GM19043 (cell line): ENCODE measurements at regions not wholly inside any gene's neighbourhood (a gene's known extent, or its start where the extent isn't known, plus 50 kb on each side); places are given as distances from the start of the nearest gene placed in this dataset.

ENCODE experiments used
- ATAC-seq: cut with Tn5 transposase; IDR thresholded peaks from one replicate; pipeline ENCODE4 v1.9.1; 2021; ENCODE audit warnings: low read depth; ENCODE audit not compliant: unreplicated experiment

- ATAC-seq = no peak
Observed at GRCh38 chr15:58294681-58295254, 137.0 kb upstream of the LIPC start.

DNA sequence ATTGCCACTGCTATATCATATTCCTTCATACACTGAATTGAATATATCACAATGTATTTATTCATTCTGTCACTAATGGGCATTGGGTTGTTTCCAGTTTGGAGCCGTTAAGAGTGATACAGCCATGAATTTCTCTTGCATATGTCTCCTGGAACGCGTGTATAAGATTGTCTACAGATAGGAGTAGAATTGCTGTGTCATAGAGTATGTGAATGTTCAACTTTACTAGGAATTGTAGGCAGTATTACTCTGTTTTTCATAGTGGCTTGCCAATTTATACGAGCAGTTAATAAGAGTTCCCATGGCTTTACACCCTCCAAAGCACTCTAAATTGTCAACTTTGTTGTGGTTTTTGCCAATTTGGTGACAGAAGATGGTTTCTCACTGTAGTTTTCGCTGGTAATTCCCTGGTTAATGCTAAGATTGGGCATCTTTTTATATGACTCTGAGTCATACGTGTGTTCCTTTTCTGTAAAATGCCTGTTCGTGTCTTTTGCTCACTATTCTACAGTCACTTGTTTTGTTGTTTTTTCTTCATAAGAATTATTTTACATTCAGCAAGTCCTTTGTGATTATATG lies 136.1 kb upstream of the LIPC start:
- ATAC-seq = no peak

DNA sequence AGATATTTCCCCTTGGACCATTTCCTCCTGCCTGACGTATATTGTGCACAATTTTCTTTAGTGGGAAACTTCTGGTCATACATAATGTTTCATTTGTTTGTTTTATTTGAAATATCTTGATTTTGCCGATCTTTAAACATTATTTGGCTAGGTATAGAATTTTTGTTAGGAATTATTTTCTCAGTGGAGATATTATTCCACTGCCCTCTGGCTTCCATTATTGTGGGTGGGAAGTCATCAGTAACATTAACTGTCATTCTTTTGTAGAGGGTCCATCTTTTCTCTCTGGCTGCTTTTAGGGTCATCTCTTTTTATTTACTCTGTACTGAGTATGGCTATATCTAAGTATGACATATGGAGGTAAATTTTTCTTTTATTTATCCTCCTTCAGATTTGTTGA lies 135.5 kb upstream of the LIPC start:
- no peak for ATAC-seq

DNA sequence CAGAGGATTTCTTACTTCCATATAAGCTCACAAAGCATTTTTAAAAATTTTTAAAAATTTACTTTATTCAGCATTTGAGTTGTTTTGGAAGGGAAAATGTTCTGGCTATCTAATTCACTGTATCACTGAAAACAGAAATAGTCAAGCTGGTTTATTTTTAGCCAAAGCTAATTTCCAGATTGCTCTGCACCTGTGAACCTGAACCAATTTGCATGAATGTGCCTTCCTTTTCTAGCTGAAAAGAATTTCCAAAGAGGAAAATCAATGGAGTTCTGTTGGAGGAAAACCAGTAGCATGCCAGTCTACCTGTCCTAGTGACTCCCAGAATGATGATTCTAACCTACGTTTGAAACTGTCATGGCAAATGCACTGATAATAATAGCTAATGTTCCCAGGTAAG lies 134.2 kb upstream of the LIPC start:
- ATAC-seq = no peak

DNA sequence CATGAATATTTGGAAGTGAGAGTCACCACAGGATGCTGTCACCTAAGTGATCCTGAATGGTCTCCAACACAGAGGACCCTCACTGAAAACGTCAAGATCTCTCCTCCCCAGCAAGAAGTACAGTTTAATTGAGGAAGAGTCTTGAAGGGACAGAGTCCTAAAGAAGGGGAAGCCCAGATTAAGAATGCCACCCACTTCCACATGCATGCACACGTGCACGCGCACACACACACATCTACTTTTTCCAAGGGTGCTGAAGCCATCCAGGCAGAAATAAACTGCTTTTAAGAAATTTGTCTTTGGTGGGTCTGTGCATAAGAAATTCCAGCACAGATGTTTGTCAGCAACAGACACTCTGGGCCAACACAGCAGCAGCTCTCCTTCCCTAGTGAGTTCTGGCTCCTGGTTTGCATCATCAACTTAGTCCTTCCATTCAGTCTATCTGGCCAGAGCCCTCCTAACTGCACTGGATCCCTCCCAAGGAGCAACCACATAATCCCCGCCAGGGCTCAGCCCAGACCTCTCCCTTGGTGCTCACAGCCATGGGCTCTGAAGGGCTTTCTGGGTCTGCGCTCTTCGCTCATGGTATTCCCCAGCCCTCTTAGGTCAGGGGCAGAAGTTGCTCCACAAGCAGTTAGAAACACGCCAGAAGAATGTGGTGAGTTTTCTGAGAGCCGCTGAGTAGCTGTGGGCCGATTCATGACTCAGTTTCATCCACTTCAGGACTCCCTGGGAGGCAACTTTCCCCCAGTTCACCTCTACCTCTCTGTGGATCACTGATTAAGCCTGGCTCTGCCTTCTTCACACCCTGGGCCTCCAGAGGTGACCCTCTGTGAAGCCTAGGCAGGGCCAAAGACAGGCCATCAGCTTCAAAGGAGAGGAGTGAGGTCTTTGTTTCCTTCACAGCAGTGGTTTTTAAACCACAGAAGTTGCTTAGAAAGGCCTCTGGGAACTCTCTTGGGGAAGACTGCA lies 132.6 kb upstream of the LIPC start:
- no peak for ATAC-seq

DNA sequence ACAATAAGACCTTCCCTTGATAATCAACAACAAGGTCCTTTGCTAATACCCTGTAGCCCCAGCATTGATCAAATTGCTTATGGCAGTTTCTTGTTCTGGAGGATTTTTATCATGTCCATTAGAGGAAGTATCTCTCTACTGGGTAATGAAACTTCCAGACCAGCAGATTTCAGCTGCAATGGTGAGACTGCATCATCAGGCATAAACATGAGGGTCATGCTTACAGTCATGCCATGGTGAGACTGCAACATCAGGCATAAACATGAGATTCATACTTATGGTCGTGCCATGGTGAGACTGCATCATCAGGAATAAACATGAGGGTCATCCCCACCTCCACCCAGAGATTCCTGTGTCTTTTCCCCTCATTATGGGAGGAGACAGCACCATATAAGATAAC lies 129.0 kb upstream of the LIPC start:
- no peak for ATAC-seq

- no peak for ATAC-seq
Observed at GRCh38 chr15:58303236-58303635, 128.6 kb upstream of the LIPC start.

DNA sequence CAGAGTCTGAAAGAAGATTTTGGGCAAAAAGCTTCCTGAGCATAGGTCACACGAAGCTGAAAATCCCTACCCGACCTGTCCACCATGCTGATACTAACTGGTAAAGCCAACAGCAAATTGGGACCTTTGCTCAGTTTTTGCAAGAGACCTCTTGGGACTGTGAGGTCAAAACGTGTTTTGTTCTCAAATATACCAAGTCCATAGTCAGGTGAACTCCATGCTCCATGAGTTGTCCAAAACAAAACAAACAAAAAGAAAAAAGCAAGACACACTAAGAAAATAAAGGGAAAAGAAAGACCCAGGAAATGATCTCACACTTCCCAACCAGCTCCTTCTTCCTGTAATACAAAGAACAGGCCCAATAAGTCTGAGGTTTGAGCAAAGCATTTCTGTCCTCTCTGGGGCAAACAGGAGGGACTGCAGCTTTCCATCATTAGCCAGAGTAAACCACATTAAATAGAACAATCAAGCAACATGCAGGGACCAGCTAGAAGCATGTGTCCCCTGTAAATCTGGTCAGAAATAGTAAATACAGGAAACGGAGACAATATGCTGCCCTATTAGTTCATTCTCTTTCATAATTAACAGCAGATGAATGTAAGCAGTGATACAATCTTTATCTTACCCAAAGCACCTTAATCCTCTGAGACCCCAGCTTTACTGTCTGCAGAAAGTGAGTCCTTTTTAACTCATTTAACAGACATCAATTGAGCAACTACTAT lies 125.0 kb upstream of the LIPC start:
- ATAC-seq = no peak

DNA sequence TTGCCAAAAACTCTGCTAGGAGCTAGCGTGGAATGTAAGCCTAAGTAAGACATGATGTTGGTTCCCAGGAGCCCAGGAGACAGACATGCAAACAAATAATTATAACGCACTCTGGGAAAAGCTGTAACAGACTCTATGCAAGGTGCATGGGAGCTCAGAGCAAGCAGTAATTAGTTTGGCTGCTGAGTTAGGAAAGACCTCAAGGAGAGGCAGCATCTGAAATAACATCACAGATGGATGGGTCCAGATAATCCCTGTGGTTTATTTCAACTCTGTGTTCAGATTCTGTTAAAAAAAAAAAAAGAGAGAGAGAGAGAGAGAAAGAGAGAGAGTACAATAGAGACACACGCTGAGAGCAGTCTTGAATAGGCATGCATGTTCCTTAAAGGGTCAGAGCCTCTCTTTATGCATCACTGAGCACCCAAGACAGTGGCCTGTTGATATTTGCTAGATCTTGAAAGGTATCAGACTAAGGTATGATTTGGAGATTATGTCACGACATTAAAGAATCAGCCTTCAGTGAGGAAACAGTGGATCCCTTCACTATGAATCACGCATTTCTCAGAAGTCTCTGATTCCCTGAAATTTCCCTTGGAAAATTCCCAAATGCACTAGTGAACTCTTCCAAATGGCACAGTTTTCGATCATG lies 124.4 kb upstream of the LIPC start:
- ATAC-seq = no peak

DNA sequence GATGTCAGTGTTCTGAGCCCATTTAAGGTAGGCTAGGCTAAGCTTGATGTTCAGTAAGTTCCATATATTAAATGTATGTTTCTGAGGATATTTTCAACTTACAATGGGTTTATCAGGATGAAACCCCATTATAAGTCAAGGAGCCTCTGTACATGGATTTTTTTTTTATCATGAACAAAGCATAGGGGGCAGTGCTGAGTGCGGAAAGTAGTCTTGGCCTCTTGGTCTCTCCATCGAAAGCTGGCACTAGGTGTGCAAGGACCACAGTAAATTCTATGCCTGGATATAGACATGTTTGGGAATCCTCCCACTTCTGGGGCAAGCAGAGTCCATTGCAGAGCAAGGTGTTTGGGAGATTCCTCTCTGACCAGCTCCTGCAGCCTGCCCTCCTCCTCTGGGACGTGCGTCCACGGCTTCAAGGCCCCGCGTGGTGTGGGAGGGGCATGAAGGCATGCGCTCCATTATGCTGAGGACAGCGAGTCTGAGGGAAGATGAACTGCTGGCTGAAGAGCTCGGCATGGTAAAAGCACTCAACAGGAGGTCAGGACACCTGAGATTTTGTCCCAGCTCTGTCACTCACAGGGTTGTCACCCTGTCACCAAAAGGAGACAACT lies 122.9 kb upstream of the LIPC start:
- ATAC-seq = no peak

DNA sequence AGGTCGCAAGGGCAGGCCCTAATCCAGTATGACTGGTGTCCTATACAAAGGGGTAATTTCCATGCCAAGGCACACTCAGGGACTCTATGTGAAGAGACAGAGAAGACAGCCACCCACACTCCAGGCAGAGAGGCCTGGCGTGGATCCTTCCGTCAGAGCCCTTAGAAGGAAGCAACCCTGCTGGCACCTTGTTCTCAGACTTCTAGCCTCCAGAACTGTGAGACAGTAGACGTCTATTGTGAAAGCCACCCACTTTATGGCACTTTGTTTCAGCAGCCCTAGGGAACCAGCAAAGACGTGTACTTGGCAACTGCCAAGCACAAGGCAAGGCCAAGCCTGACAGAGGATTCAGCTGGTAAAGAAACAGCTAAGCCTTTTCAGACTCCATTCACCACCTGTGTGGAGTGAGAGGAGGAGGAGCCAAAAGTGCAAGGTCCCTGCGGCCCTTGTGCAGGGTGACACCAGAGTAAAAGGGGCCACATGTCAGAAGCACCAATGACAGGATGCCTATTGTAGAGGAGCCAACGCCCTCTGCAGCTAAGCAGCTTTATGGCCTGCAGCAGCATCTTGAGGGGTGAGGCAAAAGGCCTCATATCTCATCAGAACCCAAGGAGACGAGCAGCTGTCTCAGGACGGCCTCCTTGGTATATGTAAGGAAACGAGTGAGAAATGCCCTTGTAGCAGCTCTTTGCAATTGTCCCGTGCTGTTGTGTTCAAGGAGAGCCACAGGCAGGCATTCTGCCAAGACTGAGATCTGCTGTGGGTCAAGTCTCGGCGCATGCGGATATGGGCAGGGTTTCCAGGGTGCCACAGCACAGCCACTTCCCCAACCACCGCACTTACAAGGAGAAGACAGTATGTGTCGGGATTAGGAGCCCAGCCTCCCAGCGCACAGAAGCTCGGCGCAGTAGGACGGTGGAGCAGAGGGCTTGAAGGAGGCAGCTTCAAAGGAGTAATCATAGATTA lies 121.5 kb upstream of the LIPC start:
- no peak for ATAC-seq

GRCh38 chr15:58311556-58311955 lies 120.2 kb upstream of the LIPC start:
- ATAC-seq = no peak

GRCh38 chr15:58312031-58312430 lies 119.8 kb upstream of the LIPC start:
- no peak for ATAC-seq

DNA sequence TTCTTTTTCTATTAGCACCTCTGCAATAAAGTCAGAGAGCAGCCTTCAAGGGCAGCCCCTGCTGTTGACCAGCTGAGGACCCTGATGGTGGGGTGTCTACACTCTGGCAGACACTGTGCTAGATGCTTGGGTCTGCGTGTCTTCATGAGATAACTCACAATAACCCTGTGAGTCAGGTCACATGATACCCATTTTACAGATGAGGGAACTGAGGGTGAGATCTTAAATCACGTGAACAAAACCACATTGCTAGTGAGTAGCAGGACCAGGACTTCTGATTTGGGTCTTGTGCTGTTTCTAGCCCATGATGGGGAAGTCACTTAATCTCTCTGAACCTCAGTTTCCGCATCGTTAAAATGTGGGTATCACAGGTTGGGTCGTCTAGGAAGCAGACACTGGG lies 118.5 kb upstream of the LIPC start:
- ATAC-seq = no peak

DNA sequence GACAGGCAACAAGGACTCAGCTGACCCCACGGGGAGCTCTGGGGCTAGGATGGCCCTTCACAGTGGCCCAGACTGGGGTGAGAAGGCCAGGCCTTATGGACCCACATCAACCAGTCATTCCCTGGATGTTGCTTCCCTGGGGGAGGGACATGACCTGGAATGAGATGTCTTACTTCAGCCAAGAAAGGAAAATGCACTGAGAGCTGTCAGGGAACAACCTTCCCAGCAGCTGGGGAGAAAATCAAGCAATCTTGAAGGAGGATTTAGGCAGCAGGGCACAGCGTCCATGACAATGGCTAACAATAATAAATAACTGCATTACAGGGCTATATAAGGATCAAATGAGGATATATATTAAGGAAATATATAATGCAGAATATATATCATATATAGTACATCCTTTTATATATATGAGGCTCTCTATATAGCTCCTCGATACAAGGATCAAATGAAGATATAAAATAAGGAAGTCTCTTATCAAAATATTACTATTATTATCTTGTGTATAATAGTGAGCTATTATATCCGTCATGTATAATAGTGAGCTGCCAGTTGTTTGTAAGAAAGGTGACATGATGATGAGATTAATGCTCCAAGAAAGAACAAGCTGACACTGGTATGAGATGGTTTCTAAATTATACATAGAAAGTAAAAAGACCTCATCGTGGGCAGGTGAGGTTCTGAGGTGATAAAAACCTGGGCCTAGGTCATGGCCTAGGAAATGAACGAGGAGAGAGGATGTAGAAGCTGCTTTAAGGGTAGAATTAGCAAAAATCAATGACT lies 117.8 kb upstream of the LIPC start:
- ATAC-seq = no peak

- no peak for ATAC-seq
Observed at GRCh38 chr15:58314593-58315216, 117.1 kb upstream of the LIPC start.

DNA sequence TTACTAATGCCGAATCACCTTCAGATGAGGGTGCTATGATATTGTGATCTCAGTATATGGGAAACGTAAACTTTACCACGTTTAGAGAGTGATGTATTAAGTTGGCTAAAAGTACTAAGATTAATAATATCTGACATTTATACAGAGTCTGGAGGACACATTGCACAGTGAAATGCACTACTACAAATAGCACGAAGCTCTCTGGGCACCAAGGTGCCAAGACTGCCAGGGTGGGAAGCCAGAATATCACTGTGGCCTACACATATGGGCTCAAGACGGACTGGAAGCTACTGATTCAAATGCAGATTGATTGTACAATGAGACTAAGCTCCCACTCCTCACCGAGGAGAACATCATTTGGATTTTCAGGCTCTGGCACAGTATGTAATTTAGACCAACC lies 113.3 kb upstream of the LIPC start:
- no peak for ATAC-seq

DNA sequence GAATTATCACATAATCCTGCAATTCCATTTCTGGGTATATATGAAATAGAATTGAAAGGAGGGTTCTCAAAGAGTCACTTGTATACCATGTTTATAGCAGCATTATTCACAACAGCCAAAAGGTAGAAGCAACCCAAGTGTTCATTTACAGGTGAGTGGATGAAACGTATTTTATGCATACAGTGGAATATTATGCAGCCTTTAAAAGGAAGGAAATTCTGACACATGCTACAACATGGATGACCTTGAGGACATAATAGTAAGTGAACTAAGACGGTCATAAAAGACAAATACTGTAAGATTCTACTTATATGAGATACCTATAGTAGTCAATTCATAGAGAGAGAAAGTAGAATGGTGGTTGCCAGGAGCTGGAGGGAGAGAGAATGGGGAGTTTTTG lies 110.8 kb upstream of the LIPC start:
- ATAC-seq = no peak
